K562 (cell line): ENCODE measurements at regions not wholly inside any gene's neighbourhood (a gene's known extent, or its start where the extent isn't known, plus 50 kb on each side); places are given as distances from the start of the nearest gene placed in this dataset.

Experiments used
- ATAC-seq: fragments of 200-7000 bp; cut with Tn5 transposase; 3 replicates; pipeline ENCODE4 v1.9.1; 2020; ENCODE audit warnings: moderate library complexity
- BruUV-seq: library from RNA; stranded (reverse); fragments of 400-500 nt; replicated peaks from 2 replicates; lab custom pipeline; 2021; lab: Mats Ljungman, UMichigan
- CTCF ChIA-PET: fragments of 300-600 bp; formaldehyde crosslinking; extraction: SDS; loops from one replicate; lab custom pipeline; 2021; ENCODE audit warnings: low intra/inter-chr PET ratio; lab: Yijun Ruan, JAX
- POLR2A ChIA-PET: fragments of 300-600, 350-650 bp; sonication (Branson Sonifier 250); formaldehyde crosslinking; extraction: SDS; loops from one replicate; lab custom pipeline; 2021; ENCODE audit warnings: antibody characterized with exemption, inconsistent platforms; lab: Yijun Ruan, JAX
- DNase-seq, 4 experiments: peaks; one replicate each; pipeline versions ENCODE4 v3.0.0 to v3.0.0-alpha.2; 2011 to 2018; ENCODE audit warnings: low spot score in 3 of 4, mixed read lengths in 3 of 4; ENCODE audit errors: extremely low read depth in 1 of 4
- FAIRE-seq: peaks from 2 replicates; lab custom pipeline; 2011; peaks lifted over from hg19 to GRCh38; lab: Jason Lieb, UNC
- H2AFZ ChIP-seq: 2 replicates; pipeline ENCODE4 v1.6.0; 2011; ENCODE audit warnings: low read depth, low read length, control low read depth, inconsistent platforms
- H3K27ac ChIP-seq: fragments of 200-600 bp; 3 replicates; pipeline ENCODE4 v1.8.0; 2011; ENCODE audit warnings: low read depth, mild to moderate bottlenecking, control low read depth, inconsistent platforms, low read length, moderate library complexity, mixed read lengths; ENCODE audit errors: extremely low read depth
- H3K27me3 ChIP-seq, 2 experiments: fragments of 300-600 bp in 1 of 2; 2 replicates in 1 of 2; 3 replicates in 1 of 2; pipeline versions ENCODE4 v1.6.0 to v1.8.0; 2011; ENCODE audit warnings: inconsistent platforms in 2 of 2, low read length in 2 of 2, mild to moderate bottlenecking in 1 of 2, mixed read lengths in 1 of 2, moderate library complexity in 1 of 2; ENCODE audit not compliant: control insufficient read depth in 2 of 2, insufficient read depth in 2 of 2
- H3K36me3 ChIP-seq: fragments of 300-600 bp; 3 replicates; pipeline ENCODE4 v1.8.0; 2011; ENCODE audit warnings: mild to moderate bottlenecking, low read length, inconsistent platforms; ENCODE audit not compliant: control insufficient read depth, insufficient read depth
- H3K4me1 ChIP-seq, 2 experiments: fragments of 200-600 bp in 1 of 2; replicated peaks in 1 of 2; 2 replicates in 1 of 2; 3 replicates in 1 of 2; pipeline versions ENCODE4 v1.5.1 to v1.8.0; 2011; ENCODE audit warnings: inconsistent platforms in 2 of 2, low read length in 2 of 2, mild to moderate bottlenecking in 1 of 2, mixed read lengths in 1 of 2, moderate library complexity in 1 of 2; ENCODE audit not compliant: control insufficient read depth in 2 of 2, insufficient read depth in 2 of 2
- H3K4me2 ChIP-seq: 2 replicates; pipeline ENCODE4 v1.6.1; 2011; ENCODE audit warnings: low read length, control low read depth, inconsistent platforms, mixed read lengths; ENCODE audit not compliant: insufficient read depth
- H3K4me3 ChIP-seq: fragments of 200-600 bp; sonication (generic), shearing (Covaris generic); 2 replicates; pipeline ENCODE4 v1.5.1; 2016; ENCODE audit warnings: control low read depth, inconsistent platforms
- H3K79me2 ChIP-seq: fragments of 200-600 bp; 3 replicates; pipeline ENCODE4 v1.8.0; 2011; ENCODE audit warnings: low read length, inconsistent platforms; ENCODE audit not compliant: control insufficient read depth, insufficient read depth
- H3K9ac ChIP-seq, 2 experiments: 2 replicates each; pipeline versions ENCODE4 v1.6.0 to v1.6.1; 2011; ENCODE audit warnings: low read depth in 2 of 2, low read length in 2 of 2, control low read depth in 1 of 2, inconsistent platforms in 1 of 2, mild to moderate bottlenecking in 1 of 2, mixed read lengths in 1 of 2; ENCODE audit not compliant: insufficient read depth in 1 of 2
- H3K9me1 ChIP-seq: one replicate; pipeline ENCODE4 v1.6.0; 2011; ENCODE audit warnings: inconsistent platforms, mild to moderate bottlenecking, low read length, moderate library complexity; ENCODE audit not compliant: control insufficient read depth, insufficient read depth
- H3K9me3 ChIP-seq: replicated peaks from 2 replicates; pipeline ENCODE4 v1.5.1; 2011; ENCODE audit warnings: low read depth, low read length, inconsistent platforms; ENCODE audit not compliant: control insufficient read depth, insufficient read depth
- H4K20me1 ChIP-seq: replicated peaks from 2 replicates; pipeline ENCODE4 v1.6.1; 2011; ENCODE audit warnings: low read length, inconsistent platforms, mixed read lengths; ENCODE audit not compliant: control insufficient read depth, insufficient read depth
- CHCHD3 ChIP-seq: fragments of 250-450 bp; sonication (Bioruptor Pico); IDR thresholded peaks from 2 replicates; pipeline ENCODE4 v2.1.2; 2022; ENCODE audit warnings: mild to moderate bottlenecking
- STAT5A ChIP-seq: IDR thresholded peaks from 2 replicates; pipeline ENCODE4 v1.6.1; 2012; ENCODE audit warnings: low read length, inconsistent platforms, borderline replicate concordance
- ZBTB17 ChIP-seq: fragments of 450-650 bp; formaldehyde crosslinking; IDR thresholded peaks from 2 replicates; pipeline ENCODE4 v1.4.0; 2020; ENCODE audit warnings: mild to moderate bottlenecking
- ZNF444 ChIP-seq: fragments of 250-450 bp; sonication (Bioruptor Pico); IDR thresholded peaks from 2 replicates; pipeline ENCODE4 v1.4.0; 2020; ENCODE audit warnings: mild to moderate bottlenecking, moderate library complexity
- WGBS: fragments of 100-300 bp; shearing (Covaris generic); methylation state at CpG from one replicate; pipeline ENCODE4 v1.1.6; 2016; ENCODE audit warnings: low coverage, mixed read lengths; ENCODE audit not compliant: insufficient coverage; ENCODE audit errors: missing lambda C conversion rate; 5-methylcytosine and 5-hydroxymethylcytosine counted together
- in situ Hi-C: fragments of 300-500 bp; cut with MboI; formaldehyde crosslinking; loops from 4 replicates; pipeline ENCODE4 v1.15.0; 2018; ENCODE audit warnings: inconsistent platforms, mixed read lengths
- intact Hi-C: fragments of 100-400 bp; cut with micrococcal nuclease; formaldehyde crosslinking; loops from 2 replicates; pipeline ENCODE4 v1.14.2; 2022

- intact Hi-C loops: no loop called here
- Histone ChIP-seq H2AFZ (no peak overlapping the region), H3K9me3 (no peaks in the 10 kb centered on the region), H3K4me3 (no peak overlapping the region), H3K9ac (no peak overlapping the region), H3K27me3 (no peaks in the 10 kb centered on the region), H3K36me3 (no peaks in the 10 kb centered on the region), H3K4me1 (no peaks in the 10 kb centered on the region), H3K4me2 (no peak overlapping the region), H3K27ac (no peak overlapping the region), H3K79me2 (no peaks in the 10 kb centered on the region), H3K9me1 (no peaks in the 10 kb centered on the region), H4K20me1 (no peaks in the 10 kb centered on the region)
- no peak for ATAC-seq
- DNase-seq: no peak
- POLR2A ChIA-PET: no interaction called here
- BruUV-seq: no TSS peak
- in situ Hi-C loops: no loop called here
- TF ChIP-seq CHCHD3: no peak
- no peak for FAIRE-seq
- CTCF ChIA-PET: no interaction called here
- WGBS: 0% methylated on average over 1 of the region's 1 CpG
Measured at GRCh38 chr3:59411694-59412093, 361.9 kb upstream of the CFAP20DC start.

- Histone ChIP-seq H3K36me3 (no peaks in the 10 kb centered on the region), H2AFZ (no peak overlapping the region), H3K4me1 (no peaks in the 10 kb centered on the region), H3K27ac (no peak overlapping the region), H3K4me3 (no peak overlapping the region), H4K20me1 (no peaks in the 10 kb centered on the region), H3K9me3 (no peaks in the 10 kb centered on the region), H3K9me1 (no peaks in the 10 kb centered on the region), H3K4me2 (no peak overlapping the region), H3K79me2 (no peaks in the 10 kb centered on the region), H3K27me3 (no peaks in the 10 kb centered on the region), H3K9ac (no peak overlapping the region)
- in situ Hi-C loops (no loop called here), intact Hi-C loops (no loop called here)
- BruUV-seq: no TSS peak
- 0% methylated on average over 2 of the region's 2 CpGs for WGBS
- TF ChIP-seq ZNF444 (no peak), STAT5A (no peak), ZBTB17 (CRISPR knock-in tag) (no peak)
- ChIA-PET POLR2A (no interaction called here), CTCF (no interaction called here)
- DNase-seq (no peak), FAIRE-seq (no peak), ATAC-seq (no peak)
Measured at GRCh38 chr3:59411186-59411585, 361.4 kb upstream of the CFAP20DC start.
